HepG2 (cell line): ENCODE measurements at regions not wholly inside any gene's neighbourhood (a gene's known extent, or its start where the extent isn't known, plus 50 kb on each side); places are given as distances from the start of the nearest gene placed in this dataset.
"Not testable (repeated sequence)": the region's sequence is repeated elsewhere in the genome, so short reads cannot be mapped to it uniquely, and the experiment has no call there.

Experiments
- CTCF ChIP-seq: sonication (generic); formaldehyde crosslinking; IDR thresholded peaks from 2 replicates; pipeline ENCODE4 v1.5.0; 2020; ENCODE audit warnings: mild to moderate bottlenecking, missing genetic modification reagents, moderate library complexity
- GABPA ChIP-seq, 2 experiments: IDR thresholded peaks; 2 replicates each; pipeline ENCODE4 v1.6.1; 2011 to 2016; ENCODE audit warnings: low read depth in 2 of 2, low read length in 1 of 2, missing biosample characterization in 1 of 2, missing genetic modification characterization in 1 of 2
- MYC ChIP-seq: sonication (generic); formaldehyde crosslinking; IDR thresholded peaks from 2 replicates; pipeline ENCODE4 v1.9.0; 2021; ENCODE audit warnings: missing genetic modification reagents, borderline replicate concordance
- NR1H2 ChIP-seq: sonication (generic); formaldehyde crosslinking; IDR thresholded peaks from 2 replicates; pipeline ENCODE4 v1.8.1; 2022; ENCODE audit warnings: low read depth, missing genetic modification reagents, borderline replicate concordance
- PHF8 ChIP-seq: sonication (generic); formaldehyde crosslinking; IDR thresholded peaks from 2 replicates; pipeline ENCODE4 v1.5.0; 2020; ENCODE audit warnings: missing genetic modification reagents
- SETDB1 ChIP-seq: sonication (generic); formaldehyde crosslinking; IDR thresholded peaks from 2 replicates; pipeline ENCODE4 v1.5.1; 2020; ENCODE audit warnings: missing genetic modification reagents, mild to moderate bottlenecking, borderline replicate concordance
- SMC3 ChIP-seq: IDR thresholded peaks from 2 replicates; pipeline ENCODE4 v1.6.1; 2011; ENCODE audit warnings: low read length, improper control_type of control experiment
- SP4 ChIP-seq: sonication (generic); formaldehyde crosslinking; IDR thresholded peaks from 2 replicates; pipeline ENCODE4 v1.8.1; 2023; ENCODE audit warnings: mild to moderate bottlenecking, missing genetic modification reagents
- ZNF460 ChIP-seq: sonication (generic); formaldehyde crosslinking; IDR thresholded peaks from 2 replicates; pipeline ENCODE4 v1.5.1; 2020; ENCODE audit warnings: missing genetic modification reagents, mild to moderate bottlenecking, borderline replicate concordance
- ZNF547 ChIP-seq: sonication (generic); formaldehyde crosslinking; IDR thresholded peaks from 2 replicates; pipeline ENCODE4 v1.5.1; 2020; ENCODE audit warnings: mild to moderate bottlenecking, missing genetic modification reagents
- ZSCAN30 ChIP-seq: sonication (generic); formaldehyde crosslinking; IDR thresholded peaks from 2 replicates; pipeline ENCODE4 v1.5.0; 2020; ENCODE audit warnings: mild to moderate bottlenecking, missing genetic modification reagents
- TF ChIP-seq, protein P1 (sequence below): sonication (generic); formaldehyde crosslinking; IDR thresholded peaks from 2 replicates; pipeline ENCODE4 v1.4.0; 2020; ENCODE audit warnings: missing genetic modification reagents, low read depth, mild to moderate bottlenecking, borderline replicate concordance
- TF ChIP-seq, protein P2 (sequence below): sonication (generic); formaldehyde crosslinking; IDR thresholded peaks from 2 replicates; pipeline ENCODE4 v1.9.0; 2021; ENCODE audit warnings: missing genetic modification reagents, borderline replicate concordance

DNA sequence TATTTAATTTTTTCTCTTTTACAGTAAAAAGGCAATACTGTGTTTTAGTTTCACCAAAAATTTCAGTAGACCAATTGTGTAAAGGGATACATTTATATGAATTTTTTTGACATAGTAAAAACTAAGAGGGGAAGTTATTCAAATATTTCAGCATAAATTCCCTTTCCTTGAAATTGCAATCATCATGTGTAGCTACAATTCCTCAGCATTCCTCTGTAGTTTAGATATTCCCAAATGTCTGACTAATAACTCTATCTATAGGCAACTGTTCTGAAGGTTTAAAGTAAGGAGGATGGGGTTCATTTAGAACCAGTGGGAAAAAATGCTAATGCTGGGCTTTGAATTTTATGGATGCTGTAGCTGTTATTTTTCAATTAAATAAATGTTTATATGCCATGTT lies 65.1 kb downstream of the NUTM2D start:
- not testable (repeated sequence) for TF ChIP-seq CTCF (CRISPR knock-in tag); ZNF547 (CRISPR knock-in tag); SETDB1 (CRISPR knock-in tag); PHF8; ZSCAN30 (CRISPR knock-in tag); SP4 (CRISPR knock-in tag); GABPA (IDR thresholded peaks at IDR 0.05; ENCODE audit: low read depth, low read length); GABPA (CRISPR knock-in tag; IDR thresholded peaks at IDR 0.05; ENCODE audit: low read depth); SMC3; NR1H2; MYC; ZNF460
- TF ChIP-seq, protein P1, sequence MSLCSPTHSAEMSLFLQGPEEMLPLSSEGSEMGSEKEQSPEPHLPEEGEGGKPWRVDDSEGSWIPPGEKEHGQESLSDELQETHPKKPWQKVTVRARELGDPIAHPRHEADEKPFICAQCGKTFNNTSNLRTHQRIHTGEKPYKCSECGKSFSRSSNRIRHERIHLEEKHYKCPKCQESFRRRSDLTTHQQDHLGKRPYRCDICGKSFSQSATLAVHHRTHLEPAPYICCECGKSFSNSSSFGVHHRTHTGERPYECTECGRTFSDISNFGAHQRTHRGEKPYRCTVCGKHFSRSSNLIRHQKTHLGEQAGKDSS (CRISPR knock-in tag), result not testable (repeated sequence)
- TF ChIP-seq, protein P2, sequence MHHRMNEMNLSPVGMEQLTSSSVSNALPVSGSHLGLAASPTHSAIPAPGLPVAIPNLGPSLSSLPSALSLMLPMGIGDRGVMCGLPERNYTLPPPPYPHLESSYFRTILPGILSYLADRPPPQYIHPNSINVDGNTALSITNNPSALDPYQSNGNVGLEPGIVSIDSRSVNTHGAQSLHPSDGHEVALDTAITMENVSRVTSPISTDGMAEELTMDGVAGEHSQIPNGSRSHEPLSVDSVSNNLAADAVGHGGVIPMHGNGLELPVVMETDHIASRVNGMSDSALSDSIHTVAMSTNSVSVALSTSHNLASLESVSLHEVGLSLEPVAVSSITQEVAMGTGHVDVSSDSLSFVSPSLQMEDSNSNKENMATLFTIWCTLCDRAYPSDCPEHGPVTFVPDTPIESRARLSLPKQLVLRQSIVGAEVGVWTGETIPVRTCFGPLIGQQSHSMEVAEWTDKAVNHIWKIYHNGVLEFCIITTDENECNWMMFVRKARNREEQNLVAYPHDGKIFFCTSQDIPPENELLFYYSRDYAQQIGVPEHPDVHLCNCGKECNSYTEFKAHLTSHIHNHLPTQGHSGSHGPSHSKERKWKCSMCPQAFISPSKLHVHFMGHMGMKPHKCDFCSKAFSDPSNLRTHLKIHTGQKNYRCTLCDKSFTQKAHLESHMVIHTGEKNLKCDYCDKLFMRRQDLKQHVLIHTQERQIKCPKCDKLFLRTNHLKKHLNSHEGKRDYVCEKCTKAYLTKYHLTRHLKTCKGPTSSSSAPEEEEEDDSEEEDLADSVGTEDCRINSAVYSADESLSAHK, result not testable (repeated sequence)
